AG04450 (cell line): ENCODE measurements at regions not wholly inside any gene's neighbourhood (a gene's known extent, or its start where the extent isn't known, plus 50 kb on each side); places are given as distances from the start of the nearest gene placed in this dataset.

ENCODE experiments used
- CTCF ChIA-PET: fragments of 300-600, 350-600 bp; formaldehyde crosslinking; extraction: SDS; loops from one replicate; lab custom pipeline; 2022; ENCODE audit warnings: antibody characterized with exemption, inconsistent platforms; lab: Charles Lee
- POLR2A ChIA-PET: fragments of 350-600 bp; formaldehyde crosslinking; extraction: SDS; loops from one replicate; lab custom pipeline; 2021; ENCODE audit warnings: antibody characterized with exemption, inconsistent platforms; lab: Yijun Ruan, JAX
- DNase-seq: peaks from one replicate; pipeline ENCODE4 v3.0.0-alpha.2; 2011; ENCODE audit warnings: low read depth, low spot score
- H3K27ac ChIP-seq: one replicate; pipeline ENCODE4 v1.5.1; 2012; ENCODE audit warnings: low read depth, low read length, control low read depth
- H3K27me3 ChIP-seq: one replicate; pipeline ENCODE4 v1.6.0; 2012; ENCODE audit warnings: low read length; ENCODE audit not compliant: control insufficient read depth, insufficient read depth
- H3K4me3 ChIP-seq: 2 replicates; pipeline ENCODE4 v1.5.1; 2011; ENCODE audit warnings: mild to moderate bottlenecking, low read depth, low read length, control low read depth
- H3K9me3 ChIP-seq: 2 replicates; pipeline ENCODE4 v1.5.1; 2012; ENCODE audit warnings: low read length; ENCODE audit not compliant: control insufficient read depth, insufficient read depth
- CTCF ChIP-seq: IDR thresholded peaks from 2 replicates; pipeline ENCODE4 v1.5.1; 2011; ENCODE audit warnings: low read depth, low read length, control low read depth, inconsistent platforms

- Histone ChIP-seq H3K9me3 (no peaks in the 10 kb centered on the region; the same call in 1 of the 2 replicates), H3K4me3 (no peak overlapping the region), H3K27me3 (no peaks in the 10 kb centered on the region), H3K27ac (no peak overlapping the region)
- POLR2A ChIA-PET = no interaction called here
- CTCF ChIA-PET = no interaction called here
- no peak for DNase-seq
- TF ChIP-seq CTCF = no peak
Observed at GRCh38 chr21:31450980-31451379, 106.9 kb upstream of the TIAM1 start.

GRCh38 chr21:31449921-31450535 is 106.0 kb upstream of the TIAM1 start:
- no peaks in the 10 kb centered on the region for H3K27me3 ChIP-seq
- no peak for TF ChIP-seq CTCF
- H3K4me3 ChIP-seq = no peak overlapping the region
- DNase-seq = no peak
- ChIA-PET CTCF (no interaction called here), POLR2A (no interaction called here)
- no peak overlapping the region for H3K27ac ChIP-seq
- no peaks in the 10 kb centered on the region; the same call in 1 of the 2 replicates for H3K9me3 ChIP-seq

GRCh38 chr21:31448496-31448895 is 104.4 kb upstream of the TIAM1 start:
- ChIA-PET CTCF (no interaction called here), POLR2A (no interaction called here)
- no peak for TF ChIP-seq CTCF
- H3K27me3 ChIP-seq = no peaks in the 10 kb centered on the region
- H3K27ac ChIP-seq = no peak overlapping the region
- no peak for DNase-seq
- H3K9me3 ChIP-seq = no peaks in the 10 kb centered on the region
- H3K4me3 ChIP-seq = no peak overlapping the region

DNA sequence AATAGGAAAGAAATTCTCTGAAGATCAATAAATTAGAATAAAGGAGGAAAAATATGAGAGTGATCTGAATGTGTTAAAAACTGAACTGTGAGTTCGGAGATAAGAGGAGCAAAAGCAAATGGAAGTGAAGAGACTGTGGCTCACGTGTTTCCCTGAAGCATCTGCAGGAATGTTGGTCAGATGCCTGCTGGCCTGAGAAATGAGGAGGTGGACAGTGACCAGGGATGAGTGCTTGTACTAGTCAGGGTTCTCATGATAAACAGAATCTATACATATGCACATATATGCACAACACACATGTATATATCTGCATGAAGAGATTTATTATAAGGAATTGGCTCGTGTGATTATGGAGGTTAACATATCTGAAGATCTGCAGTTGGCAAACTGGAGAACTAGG is 103.4 kb upstream of the TIAM1 start:
- Histone ChIP-seq H3K4me3 (no peak overlapping the region), H3K9me3 (no peaks in the 10 kb centered on the region), H3K27ac (no peak overlapping the region), H3K27me3 (no peaks in the 10 kb centered on the region)
- no peak for DNase-seq
- ChIA-PET CTCF (no interaction called here), POLR2A (no interaction called here)
- no peak for TF ChIP-seq CTCF

GRCh38 chr21:31446226-31446855 is 102.3 kb upstream of the TIAM1 start:
- ChIA-PET CTCF (no interaction called here), POLR2A (no interaction called here)
- no peak overlapping the region for H3K27ac ChIP-seq
- no peaks in the 10 kb centered on the region for H3K27me3 ChIP-seq
- no peak for DNase-seq
- H3K4me3 ChIP-seq = no peak overlapping the region
- no peak for TF ChIP-seq CTCF
- peaks cover 2% of the 10 kb centered on the region; the same call in 1 of the 2 replicates for H3K9me3 ChIP-seq
